Neural progenitor cell (in vitro differentiated cells): ENCODE measurements at regions not wholly inside any gene's neighbourhood (a gene's known extent, or its start where the extent isn't known, plus 50 kb on each side); places are given as distances from the start of the nearest gene placed in this dataset.

Experiments
- DNase-seq: peaks from one replicate; pipeline ENCODE4 v3.0.0-alpha.2; 2016; ENCODE audit warnings: low spot score
- H2AFZ ChIP-seq: fragments of 200-600 bp; sonication (generic); replicated peaks from 2 replicates; pipeline ENCODE4 v1.6.1; 2016; ENCODE audit warnings: antibody characterized with exemption
- H3F3A ChIP-seq: fragments of 200-600 bp; sonication (generic); 2 replicates; pipeline ENCODE4 v1.6.1; 2016; ENCODE audit warnings: antibody characterized with exemption, low read depth
- H3K27ac ChIP-seq: fragments of 200-600 bp; sonication (generic); 2 replicates; pipeline ENCODE4 v1.5.1; 2016; ENCODE audit warnings: mild to moderate bottlenecking
- H3K27me3 ChIP-seq: fragments of 200-600 bp; sonication (generic); 2 replicates; pipeline ENCODE4 v1.6.1; 2016; ENCODE audit warnings: mild to moderate bottlenecking, moderate library complexity
- H3K36me3 ChIP-seq: fragments of 200-600 bp; sonication (generic); 2 replicates; pipeline ENCODE4 v1.5.1; 2016
- H3K4me1 ChIP-seq: fragments of 200-600 bp; sonication (generic); 2 replicates; pipeline ENCODE4 v1.6.1; 2016; ENCODE audit warnings: mixed run types
- H3K4me2 ChIP-seq: fragments of 200-600 bp; sonication (generic); 2 replicates; pipeline ENCODE4 v1.6.1; 2016
- H3K4me3 ChIP-seq: fragments of 200-600 bp; sonication (generic); 2 replicates; pipeline ENCODE4 v1.5.1; 2016
- H3K79me2 ChIP-seq: fragments of 200-600 bp; sonication (generic); 2 replicates; pipeline ENCODE4 v1.6.1; 2016; ENCODE audit warnings: low read depth
- H3K9ac ChIP-seq: fragments of 200-600 bp; sonication (generic); 2 replicates; pipeline ENCODE4 v1.6.1; 2016
- H3K9me3 ChIP-seq: fragments of 200-600 bp; sonication (generic); 2 replicates; pipeline ENCODE4 v1.5.1; 2016; ENCODE audit warnings: low read depth
- H4K20me1 ChIP-seq: fragments of 200-600 bp; sonication (generic); 2 replicates; pipeline ENCODE4 v1.6.1; 2016; ENCODE audit warnings: low read depth
- H3K27ac Mint-ChIP-seq: 3 replicates; pipeline ENCODE4 v1.8.0; 2021; ENCODE audit warnings: mixed read lengths
- H3K27me3 Mint-ChIP-seq: 2 replicates; pipeline ENCODE4 v1.8.0; 2022; ENCODE audit warnings: low read depth, mild to moderate bottlenecking, inconsistent platforms, moderate library complexity, mixed read lengths; ENCODE audit not compliant: insufficient read depth
- H3K36me3 Mint-ChIP-seq: 3 replicates; pipeline ENCODE4 v1.8.0; 2021; ENCODE audit warnings: mixed read lengths
- H3K4me1 Mint-ChIP-seq: 3 replicates; pipeline ENCODE4 v1.8.0; 2021; ENCODE audit warnings: mixed read lengths
- H3K4me3 Mint-ChIP-seq: 3 replicates; pipeline ENCODE4 v1.8.0; 2021; ENCODE audit warnings: mild to moderate bottlenecking, moderate library complexity, mixed read lengths
- H3K9me3 Mint-ChIP-seq: 3 replicates; pipeline ENCODE4 v1.8.0; 2020; ENCODE audit warnings: mixed read lengths
- CTCF ChIP-seq: fragments of 200-600 bp; sonication (generic); IDR thresholded peaks from 2 replicates; pipeline ENCODE4 v1.5.1; 2017; ENCODE audit warnings: antibody characterized with exemption, mild to moderate bottlenecking
- EZH2 ChIP-seq: fragments of 200-600 bp; sonication (generic); IDR thresholded peaks from 2 replicates; pipeline ENCODE4 v1.6.1; 2017; ENCODE audit warnings: antibody characterized with exemption, mild to moderate bottlenecking, moderate library complexity
- EZH2phosphoT487 ChIP-seq: fragments of 200-600 bp; sonication (generic); IDR thresholded peaks from 2 replicates; pipeline ENCODE4 v1.6.1; 2017; ENCODE audit warnings: antibody characterized with exemption

DNA sequence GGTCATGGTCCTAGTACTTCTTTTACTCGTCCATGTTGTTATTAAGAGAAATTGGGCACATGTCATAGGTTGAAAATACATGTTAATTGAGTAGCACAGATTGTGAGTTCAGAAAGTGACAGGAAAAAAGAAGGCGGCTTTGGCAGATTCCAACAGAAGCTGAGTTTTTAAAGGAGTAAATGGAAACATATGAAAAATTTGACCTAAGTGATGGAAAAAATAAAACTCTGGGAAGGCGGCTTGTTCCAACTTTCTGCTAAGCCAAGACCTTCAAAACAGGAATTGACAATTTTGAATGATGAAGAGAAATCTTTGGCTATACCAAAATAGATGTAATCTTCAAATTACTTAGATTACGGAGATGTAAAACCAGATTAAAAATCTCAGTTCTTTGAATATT is 868.0 kb downstream of the EPHA4 start:
- Histone ChIP-seq H3K36me3 (no peaks in the 10 kb centered on the region), H3K79me2 (no peaks in the 10 kb centered on the region), H3K4me3 (no peak overlapping the region), H3K27me3 (no peaks in the 10 kb centered on the region), H3K4me2 (no peak overlapping the region), H3F3A (no peaks in the 10 kb centered on the region), H3K9ac (no peak overlapping the region), H3K4me1 (peaks cover 11% of the 10 kb centered on the region), H3K27ac (no peak overlapping the region), H4K20me1 (no peaks in the 10 kb centered on the region), H2AFZ (no peak overlapping the region), H3K9me3 (no peaks in the 10 kb centered on the region)
- peaks cover 23% of the 10 kb centered on the region for H3K4me1 Mint-ChIP-seq
- H3K27me3 Mint-ChIP-seq, result peaks cover 3% of the 10 kb centered on the region
- peak overlapping the region; percentile 11 for H3K27ac Mint-ChIP-seq
- TF ChIP-seq EZH2phosphoT487, result no peak
- TF ChIP-seq EZH2, result no peak
- no peak for TF ChIP-seq CTCF
- no peak for DNase-seq
- H3K4me3 Mint-ChIP-seq, result no peak overlapping the region
- no peaks in the 10 kb centered on the region for H3K36me3 Mint-ChIP-seq
- peaks cover 9% of the 10 kb centered on the region for H3K9me3 Mint-ChIP-seq

GRCh38 chr2:220704810-220705209 is 867.3 kb downstream of the EPHA4 start:
- Histone ChIP-seq H4K20me1 (no peaks in the 10 kb centered on the region), H3F3A (no peaks in the 10 kb centered on the region), H3K9ac (no peak overlapping the region), H3K79me2 (no peaks in the 10 kb centered on the region), H3K27ac (no peak overlapping the region), H3K4me3 (no peak overlapping the region), H3K9me3 (no peaks in the 10 kb centered on the region), H3K4me1 (peaks cover 18% of the 10 kb centered on the region), H3K4me2 (no peak overlapping the region), H2AFZ (no peak overlapping the region), H3K36me3 (no peaks in the 10 kb centered on the region), H3K27me3 (no peaks in the 10 kb centered on the region)
- peaks cover 9% of the 10 kb centered on the region for H3K9me3 Mint-ChIP-seq
- peaks cover 30% of the 10 kb centered on the region for H3K4me1 Mint-ChIP-seq
- DNase-seq, result no peak
- no peak overlapping the region for H3K4me3 Mint-ChIP-seq
- no peak overlapping the region for H3K27ac Mint-ChIP-seq
- H3K36me3 Mint-ChIP-seq, result no peaks in the 10 kb centered on the region
- H3K27me3 Mint-ChIP-seq, result peaks cover 3% of the 10 kb centered on the region
- TF ChIP-seq EZH2phosphoT487 (no peak), EZH2 (no peak), CTCF (no peak)

GRCh38 chr2:220705678-220706077 is 866.4 kb downstream of the EPHA4 start:
- H3K4me2 ChIP-seq, result no peak overlapping the region
- no peak overlapping the region for H3K27ac ChIP-seq
- peaks cover 3% of the 10 kb centered on the region for H3K27me3 Mint-ChIP-seq
- peaks cover 22% of the 10 kb centered on the region for H3K4me1 ChIP-seq
- no peaks in the 10 kb centered on the region for H3F3A ChIP-seq
- H3K27ac Mint-ChIP-seq, result no peak overlapping the region
- no peak overlapping the region for H3K4me3 Mint-ChIP-seq
- H3K9me3 ChIP-seq, result no peaks in the 10 kb centered on the region
- no peak overlapping the region for H2AFZ ChIP-seq
- H3K36me3 Mint-ChIP-seq, result no peaks in the 10 kb centered on the region
- peaks cover 11% of the 10 kb centered on the region for H3K9me3 Mint-ChIP-seq
- no peak for TF ChIP-seq CTCF
- no peak for DNase-seq
- H3K36me3 ChIP-seq, result no peaks in the 10 kb centered on the region
- no peak overlapping the region for H3K9ac ChIP-seq
- H3K79me2 ChIP-seq, result no peaks in the 10 kb centered on the region
- no peaks in the 10 kb centered on the region for H3K27me3 ChIP-seq
- H3K4me1 Mint-ChIP-seq, result peaks cover 32% of the 10 kb centered on the region
- no peaks in the 10 kb centered on the region for H4K20me1 ChIP-seq
- no peak overlapping the region for H3K4me3 ChIP-seq

DNA sequence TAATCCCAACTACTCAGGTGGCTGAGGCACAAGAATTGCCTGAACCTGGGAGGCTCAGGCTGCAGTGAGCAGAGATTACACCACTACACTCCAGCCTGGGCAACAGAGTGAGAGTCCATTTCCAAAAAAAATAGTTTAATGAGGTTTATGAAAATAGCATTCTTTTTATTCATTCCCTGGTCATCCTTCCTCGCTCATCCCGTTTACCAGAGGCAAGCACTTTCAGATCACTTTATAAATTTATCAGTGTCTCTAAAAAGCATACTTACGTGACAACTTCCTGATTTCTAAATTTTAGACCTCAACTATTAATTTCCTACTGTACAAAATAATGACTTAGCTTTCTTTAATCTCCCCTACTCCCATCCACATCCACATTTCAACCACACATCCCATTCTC is 864.8 kb downstream of the EPHA4 start:
- Mint-ChIP-seq H3K4me1 (peaks cover 32% of the 10 kb centered on the region), H3K9me3 (peaks cover 6% of the 10 kb centered on the region), H3K4me3 (no peak overlapping the region), H3K27ac (no peak overlapping the region), H3K36me3 (peaks cover 2% of the 10 kb centered on the region), H3K27me3 (peaks cover 3% of the 10 kb centered on the region)
- Histone ChIP-seq H3K9me3 (no peaks in the 10 kb centered on the region), H2AFZ (no peak overlapping the region), H3K36me3 (no peaks in the 10 kb centered on the region), H3K4me2 (no peak overlapping the region), H3F3A (no peaks in the 10 kb centered on the region), H4K20me1 (no peaks in the 10 kb centered on the region), H3K4me3 (no peak overlapping the region), H3K27ac (no peak overlapping the region), H3K4me1 (peaks cover 22% of the 10 kb centered on the region), H3K27me3 (no peaks in the 10 kb centered on the region), H3K9ac (no peak overlapping the region), H3K79me2 (no peaks in the 10 kb centered on the region)
- DNase-seq, result no peak
- TF ChIP-seq EZH2 (no peak), EZH2phosphoT487 (no peak), CTCF (no peak)
